ENCODE measurements at regions not wholly inside any gene's neighbourhood (a gene's known extent, or its start where the extent isn't known, plus 50 kb on each side); places are given as distances from the start of the nearest gene placed in this dataset.

- TF ChIP-seq CTCF (IDR thresholded peaks at IDR 0.05) (no peak), POLR2A (IDR thresholded peaks at IDR 0.05) (no peak)
Observed at GRCh38 chr4:153065276-153065675, 129.2 kb downstream of the FHDC1 start.

Data from esophagus squamous epithelium (tissue), 4 donors.